ENCODE measurements at regions not wholly inside any gene's neighbourhood (a gene's known extent, or its start where the extent isn't known, plus 50 kb on each side); places are given as distances from the start of the nearest gene placed in this dataset.

DNA sequence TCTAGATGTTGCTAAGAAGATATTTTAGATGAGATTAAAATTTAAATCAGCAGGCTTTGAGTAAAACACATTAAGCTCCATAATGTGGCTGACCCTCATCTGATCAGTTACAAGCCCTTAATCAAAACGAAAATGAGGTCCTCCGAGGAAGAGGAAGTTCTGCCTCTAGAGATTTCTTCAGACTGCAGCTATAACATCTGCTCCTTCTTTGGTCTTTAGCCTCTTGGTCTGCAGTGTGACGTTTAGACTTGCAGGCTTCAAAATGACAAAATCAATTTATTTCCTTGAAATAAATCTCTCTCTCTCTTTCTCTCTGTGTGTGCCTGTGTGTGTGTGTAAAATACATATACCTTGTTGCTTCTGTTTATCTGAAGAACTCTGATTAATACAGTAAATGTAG is 1429.8 kb upstream of the CDH9 start:
- no peak overlapping the region for H2BK20ac ChIP-seq (ENCODE audit: low read length)
- no peak overlapping the region for H2AK5ac ChIP-seq (ENCODE audit: low read depth, low read length)
- H3K4me1 ChIP-seq (replicated peaks in 1 of 4; ENCODE audit: control insufficient read depth in 3 of 4, insufficient read depth in 4 of 4, low read length in 3 of 4) = no peaks in the 10 kb centered on the region
- no peak overlapping the region for H3K23ac ChIP-seq (ENCODE audit: insufficient read length)
- no peak overlapping the region for H3K14ac ChIP-seq (ENCODE audit: insufficient read length)
- no peak overlapping the region for H2BK12ac ChIP-seq (ENCODE audit: low read depth, low read length)
- no peak overlapping the region for H2BK15ac ChIP-seq (ENCODE audit: low read length)
- H3K9me3 ChIP-seq (ENCODE audit: insufficient read depth in 2 of 2, low read depth in 1 of 2, low read length in 1 of 2) = no peaks in the 10 kb centered on the region
- H2BK5ac ChIP-seq (ENCODE audit: low read depth, low read length) = no peak overlapping the region
- H2AFZ ChIP-seq (ENCODE audit: low read length) = no peak overlapping the region
- DNase-seq (ENCODE audit: low read depth in 1 of 2, low spot score in 2 of 2) (no peak), FAIRE-seq (no peak)
- H3K79me1 ChIP-seq (ENCODE audit: low read depth, low read length) = no peaks in the 10 kb centered on the region
- H3K79me2 ChIP-seq (ENCODE audit: control insufficient read depth in 1 of 2, insufficient read depth in 2 of 2, low read length in 2 of 2) = no peaks in the 10 kb centered on the region
- no peaks in the 10 kb centered on the region for H3K36me3 ChIP-seq (ENCODE audit: control insufficient read depth in 2 of 4, insufficient read depth in 4 of 4, low read length in 3 of 4)
- H3K27me3 ChIP-seq (replicated peaks in 1 of 4; ENCODE audit: control insufficient read depth in 3 of 4, extremely low read depth in 1 of 4, insufficient read depth in 3 of 4, low read length in 3 of 4) = no peaks in the 10 kb centered on the region
- H3K56ac ChIP-seq (replicated peaks; ENCODE audit: insufficient read length, low read depth, low read length) = no peak overlapping the region
- H3K4ac ChIP-seq (replicated peaks; ENCODE audit: insufficient read length, low read depth, low read length) = no peak overlapping the region
- H3K4me2 ChIP-seq (ENCODE audit: insufficient read depth in 1 of 2, low read depth in 2 of 2, low read length in 2 of 2) = no peak overlapping the region
- no peak overlapping the region for H4K5ac ChIP-seq (ENCODE audit: insufficient read length, low read depth, low read length)
- no peaks in the 10 kb centered on the region for H3K23me2 ChIP-seq (ENCODE audit: low read depth, low read length)
- no peak overlapping the region for H3K18ac ChIP-seq (ENCODE audit: extremely low read depth, low read length)
- no peak overlapping the region for H4K8ac ChIP-seq (ENCODE audit: extremely low read depth, insufficient read depth, low read length)
- no peak overlapping the region for H4K91ac ChIP-seq (replicated peaks; ENCODE audit: insufficient read length, low read length)
- ChIA-PET CTCF (ENCODE audit: partially characterized antibody) (no interaction called here), POLR2A (ENCODE audit: partially characterized antibody) (no interaction called here)
- no peak overlapping the region for H2BK120ac ChIP-seq (replicated peaks; ENCODE audit: low read depth, low read length)
- H4K20me1 ChIP-seq (replicated peaks in 1 of 2; ENCODE audit: control insufficient read depth in 1 of 2, insufficient read depth in 2 of 2, low read length in 2 of 2) = no peaks in the 10 kb centered on the region
- no peak overlapping the region for H3K9ac ChIP-seq (replicated peaks in 1 of 4; ENCODE audit: extremely low read depth in 1 of 4, low read depth in 3 of 4, low read length in 3 of 4)
- no peak overlapping the region for H3K27ac ChIP-seq (ENCODE audit: low read depth, low read length)
- no peak overlapping the region for H3K4me3 ChIP-seq (ENCODE audit: extremely low read depth in 1 of 4, insufficient read depth in 2 of 4, low read depth in 3 of 4, low read length in 4 of 4)
- 94% methylated on average over 3 of the region's 3 CpGs; no CpG with 5 or more reads in 1 of the 2 experiments for WGBS, 2 experiments (ENCODE audit: extremely low coverage in 1 of 2, insufficient coverage in 1 of 2, insufficient read length in 1 of 2, insufficient replicate concordance in 2 of 2, low coverage in 1 of 2, low lambda C conversion rate in 2 of 2, missing lambda C conversion rate in 1 of 2)
- TF ChIP-seq CBX5 (IDR thresholded peaks at IDR 0.05; ENCODE audit: low read depth, low read length) (no peak), CTBP2 (IDR thresholded peaks at IDR 0.05; ENCODE audit: borderline replicate concordance, insufficient read depth, insufficient read length, low read length) (no peak), CHD1 (IDR thresholded peaks at IDR 0.05; ENCODE audit: low read depth, low read length) (no peak), RNF2 (IDR thresholded peaks at IDR 0.05; ENCODE audit: borderline replicate concordance, low read depth, low read length, missing control alignments, poor library complexity, severe bottlenecking) (no peak), POLR2A (IDR thresholded peaks at IDR 0.05; ENCODE audit: control extremely low read depth in 1 of 2, low read depth in 2 of 2, low read length in 2 of 2) (no peak), SIN3A (conservative IDR thresholded peaks at IDR 0.05 in 1 of 2, IDR thresholded peaks at IDR 0.05 in 1 of 2; ENCODE audit: low read depth in 1 of 2, low read length in 2 of 2) (no peak), GTF2F1 (IDR thresholded peaks at IDR 0.05; ENCODE audit: borderline replicate concordance, low read depth, low read length) (no peak), POU5F1 (IDR thresholded peaks at IDR 0.05; ENCODE audit: low read depth, low read length) (no peak), TAF1 (IDR thresholded peaks at IDR 0.05; ENCODE audit: low read depth, low read length) (no peak), EGR1 (IDR thresholded peaks at IDR 0.05; ENCODE audit: borderline replicate concordance, low read depth, low read length) (no peak), NANOG (IDR thresholded peaks at IDR 0.05; ENCODE audit: insufficient read depth, low read depth, low read length, poor library complexity, severe bottlenecking) (no peak), CREB1 (IDR thresholded peaks at IDR 0.05) (no peak), ZNF274 (IDR thresholded peaks at IDR 0.05; ENCODE audit: borderline replicate concordance, extremely low read depth, low read length) (no peak), TCF12 (IDR thresholded peaks at IDR 0.05; ENCODE audit: low read depth, low read length) (no peak), NRF1 (IDR thresholded peaks at IDR 0.05; ENCODE audit: low read depth, low read length) (no peak), SAP30 (IDR thresholded peaks at IDR 0.05; ENCODE audit: insufficient read depth, insufficient replicate concordance, low read length) (no peak)

Data from H1 (cell line).